Stimulated activated CD8-positive, alpha-beta memory T cell treated with anti-CD3 and anti-CD28 coated beads, Interleukin-4, amount 100 ng/mL, for 24 hours (primary cell): ENCODE measurements at regions not wholly inside any gene's neighbourhood (a gene's known extent, or its start where the extent isn't known, plus 50 kb on each side); places are given as distances from the start of the nearest gene placed in this dataset.

Source experiments
- DNase-seq: peaks from one replicate; pipeline ENCODE4 v3.0.0-alpha.2; 2020; ENCODE audit warnings: low read depth

GRCh38 chr9:107872457-107873192 lies 383.1 kb upstream of the KLF4 start:
- no peak for DNase-seq

DNA sequence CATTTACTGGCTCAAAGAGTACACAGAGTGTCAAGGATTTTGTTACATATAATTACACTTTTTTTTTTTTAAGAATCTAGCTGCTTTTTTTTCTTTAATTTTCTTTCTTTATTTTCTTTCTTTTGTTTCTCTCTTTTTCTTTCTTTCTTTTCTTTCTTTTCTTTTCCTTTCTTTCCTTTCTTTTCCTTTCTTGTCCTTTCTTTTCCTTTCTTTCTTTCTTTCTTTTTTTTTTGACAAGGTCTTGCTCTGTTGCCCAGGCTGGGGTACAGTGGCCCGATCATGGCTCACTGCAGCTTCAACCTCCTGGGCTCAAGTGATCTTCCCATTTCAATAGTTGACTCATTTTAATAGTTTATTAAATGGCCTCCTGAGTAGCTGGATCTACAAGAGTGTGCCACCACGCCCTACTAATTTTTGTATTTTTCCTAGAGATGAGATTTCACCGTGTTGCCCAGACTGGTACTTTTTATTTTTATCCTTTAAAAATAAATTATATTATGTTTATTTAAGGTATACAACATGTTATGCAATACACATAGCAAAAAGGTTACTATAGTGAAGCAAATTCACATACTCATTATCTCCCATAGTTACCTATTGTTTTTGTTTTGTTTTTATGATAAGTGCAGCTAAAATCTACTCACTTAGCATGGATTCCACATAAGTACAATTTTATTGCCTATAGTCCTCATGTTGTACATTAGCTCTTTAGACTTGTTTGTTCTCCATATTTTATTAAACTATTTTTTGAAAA lies 381.5 kb upstream of the KLF4 start:
- no peak for DNase-seq

- no peak for DNase-seq
Measured at GRCh38 chr9:107870221-107870620, 380.7 kb upstream of the KLF4 start.

- no peak for DNase-seq
Measured at GRCh38 chr9:107869111-107869510, 379.5 kb upstream of the KLF4 start.

- no peak for DNase-seq
Measured at GRCh38 chr9:107868186-107868585, 378.6 kb upstream of the KLF4 start.

GRCh38 chr9:107867738-107868137 lies 378.2 kb upstream of the KLF4 start:
- DNase-seq = no peak

- DNase-seq = no peak
Measured at GRCh38 chr9:107866711-107867311, 377.2 kb upstream of the KLF4 start.

GRCh38 chr9:107863396-107863795 lies 373.8 kb upstream of the KLF4 start:
- DNase-seq = no peak

- no peak for DNase-seq
Measured at GRCh38 chr9:107862881-107863280, 373.3 kb upstream of the KLF4 start.

DNA sequence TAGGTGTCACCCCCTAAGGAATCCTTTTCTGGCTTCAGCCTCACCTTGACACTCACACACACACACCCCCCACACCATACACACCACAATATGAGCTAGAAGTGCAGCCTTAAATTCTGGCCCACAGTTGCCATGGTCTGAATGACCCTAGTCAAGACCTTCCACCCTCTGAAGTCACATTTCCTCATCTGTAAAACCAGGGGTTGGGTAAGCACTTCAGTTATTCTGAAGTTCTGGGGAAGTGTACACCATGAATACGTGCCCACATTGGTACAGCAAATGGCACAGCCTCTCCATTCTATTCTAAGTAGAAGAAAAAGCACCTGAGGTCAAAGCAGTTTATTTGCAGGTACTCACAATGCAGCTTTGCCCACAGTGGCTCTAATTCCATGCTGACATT lies 372.8 kb upstream of the KLF4 start:
- no peak for DNase-seq

GRCh38 chr9:107861075-107861474 lies 371.5 kb upstream of the KLF4 start:
- no peak for DNase-seq

- DNase-seq = no peak
Measured at GRCh38 chr9:107858260-107858659, 368.7 kb upstream of the KLF4 start.

- DNase-seq = no peak
Measured at GRCh38 chr9:107856633-107857032, 367.1 kb upstream of the KLF4 start.

DNA sequence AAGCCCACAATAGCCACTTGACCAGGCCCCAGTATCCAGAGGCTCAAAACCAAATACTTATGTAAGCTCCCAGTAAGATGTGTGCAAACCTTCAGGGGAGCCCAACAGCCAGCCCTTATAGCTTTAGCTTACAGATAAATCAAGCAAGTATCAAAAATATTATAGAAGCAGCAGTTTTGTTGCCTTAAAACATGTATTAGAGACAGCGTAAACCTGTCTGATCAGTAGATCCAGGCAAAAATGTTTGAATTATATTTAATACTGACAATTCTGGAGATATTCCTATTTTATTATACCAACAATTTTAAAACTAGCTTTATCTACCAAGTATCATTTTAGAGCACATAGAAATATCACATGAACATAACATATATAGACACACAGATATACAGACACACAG lies 365.6 kb upstream of the KLF4 start:
- DNase-seq = no peak

DNA sequence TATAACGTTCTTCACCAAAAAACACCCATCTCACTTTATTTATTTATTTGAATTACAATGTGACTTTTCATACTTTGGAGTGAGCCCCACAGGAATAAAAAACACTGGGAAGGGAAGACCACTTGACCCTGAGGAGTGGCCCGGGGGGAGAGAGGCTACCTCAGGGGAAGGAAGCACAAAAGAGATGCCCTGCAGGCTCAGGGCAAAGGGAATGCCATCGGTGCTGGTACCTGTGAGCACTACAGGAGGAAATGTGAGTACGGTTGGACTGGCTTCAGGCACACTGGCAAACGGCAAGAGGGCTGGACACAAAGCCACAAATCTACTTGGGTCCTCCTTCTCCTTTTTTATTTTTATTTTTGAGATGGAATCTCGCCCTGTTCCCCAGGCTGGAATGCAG lies 363.9 kb upstream of the KLF4 start:
- DNase-seq = no peak

GRCh38 chr9:107852891-107853290 lies 363.3 kb upstream of the KLF4 start:
- no peak for DNase-seq

DNA sequence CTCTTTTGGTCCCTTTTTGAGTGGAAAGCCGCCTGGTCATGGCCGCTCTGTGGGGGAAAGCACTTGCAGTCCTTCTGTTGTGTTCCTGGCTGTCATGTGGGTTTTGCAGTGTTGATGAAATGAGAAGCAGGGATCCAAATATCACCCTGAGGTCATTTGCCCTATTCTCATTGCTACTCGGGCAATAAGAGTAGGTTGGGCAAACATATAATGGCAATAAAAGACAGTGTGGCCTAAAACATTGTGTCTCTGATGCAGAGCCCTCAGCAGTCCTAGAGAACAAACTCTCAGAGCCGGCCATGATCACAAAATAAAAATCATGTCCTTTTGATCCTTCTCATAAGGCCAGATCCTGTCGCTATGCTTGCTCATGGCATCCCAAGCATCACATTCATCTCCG lies 361.1 kb upstream of the KLF4 start:
- no peak for DNase-seq

GRCh38 chr9:107847978-107848964 lies 358.7 kb upstream of the KLF4 start:
- no peak for DNase-seq

GRCh38 chr9:107842530-107842929 lies 353.0 kb upstream of the KLF4 start:
- DNase-seq = no peak

- DNase-seq = no peak
Measured at GRCh38 chr9:107841076-107841475, 351.5 kb upstream of the KLF4 start.

DNA sequence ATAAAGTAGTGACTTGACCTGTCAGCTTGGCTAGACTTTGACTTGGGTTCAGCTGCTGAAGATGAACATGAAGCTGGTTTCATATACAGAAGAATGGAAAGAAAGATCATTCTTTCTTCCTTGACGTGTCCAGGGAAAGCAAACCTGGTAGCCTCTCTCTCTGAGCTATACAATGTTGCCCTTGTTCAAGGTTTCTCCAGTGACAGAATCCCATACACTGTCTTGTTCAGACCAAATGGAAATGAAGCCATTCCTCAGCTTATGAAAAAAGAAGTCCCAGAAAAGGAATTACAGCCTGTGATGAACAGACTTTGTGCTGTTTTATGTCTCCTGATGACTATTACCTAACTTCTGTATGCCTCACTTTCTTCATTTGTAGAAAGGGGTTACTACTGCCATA lies 349.8 kb upstream of the KLF4 start:
- no peak for DNase-seq

GRCh38 chr9:107838766-107839165 lies 349.2 kb upstream of the KLF4 start:
- DNase-seq = no peak
